ENCODE measurements at regions not wholly inside any gene's neighbourhood (a gene's known extent, or its start where the extent isn't known, plus 50 kb on each side); places are given as distances from the start of the nearest gene placed in this dataset.

GRCh38 chr15:38698254-38698653 is 133.6 kb upstream of the RASGRP1 start:
- no peak for DNase-seq

- DNase-seq = no peak
Observed at GRCh38 chr15:38699633-38700230, 135.1 kb upstream of the RASGRP1 start.

- no peak for DNase-seq
Observed at GRCh38 chr15:38701149-38701548, 136.5 kb upstream of the RASGRP1 start.

- no peak for DNase-seq
Observed at GRCh38 chr15:38702178-38702912, 137.7 kb upstream of the RASGRP1 start.

GRCh38 chr15:38705436-38706219 is 141.0 kb upstream of the RASGRP1 start:
- no peak for DNase-seq

GRCh38 chr15:38706956-38707355 is 142.3 kb upstream of the RASGRP1 start:
- no peak for DNase-seq

- no peak for DNase-seq
Observed at GRCh38 chr15:38707802-38708671, 143.4 kb upstream of the RASGRP1 start.

GRCh38 chr15:38708672-38709180 is 144.1 kb upstream of the RASGRP1 start:
- DNase-seq = no peak

- DNase-seq = no peak
Observed at GRCh38 chr15:38709196-38709595, 144.6 kb upstream of the RASGRP1 start.

- DNase-seq = no peak
Observed at GRCh38 chr15:38714309-38715072, 149.9 kb upstream of the RASGRP1 start.

- DNase-seq = no peak
Observed at GRCh38 chr15:38720893-38721567, 156.4 kb upstream of the RASGRP1 start.

- DNase-seq = no peak
Observed at GRCh38 chr15:38721568-38721945, 156.9 kb upstream of the RASGRP1 start.

GRCh38 chr15:38722236-38722635 is 157.6 kb upstream of the RASGRP1 start:
- DNase-seq = no peak

- DNase-seq = no peak
Observed at GRCh38 chr15:38724827-38725226, 160.2 kb upstream of the RASGRP1 start.

- no peak for DNase-seq
Observed at GRCh38 chr15:38726187-38726586, 161.6 kb upstream of the RASGRP1 start.

GRCh38 chr15:38733331-38733730 is 168.7 kb upstream of the RASGRP1 start:
- no peak for DNase-seq

- DNase-seq = no peak
Observed at GRCh38 chr15:38740206-38740605, 175.6 kb upstream of the RASGRP1 start.

- no peak for DNase-seq
Observed at GRCh38 chr15:38743147-38743546, 178.5 kb upstream of the RASGRP1 start.

GRCh38 chr15:38745126-38745525 is 180.5 kb upstream of the RASGRP1 start:
- DNase-seq = no peak

GRCh38 chr15:38745626-38746025 is 181.0 kb upstream of the RASGRP1 start:
- DNase-seq = no peak

GRCh38 chr15:38746211-38746610 is 181.6 kb upstream of the RASGRP1 start:
- DNase-seq = no peak

Measured in NCI-H1436 treated with DMSO at 0.1 percent for 48 hours (cell line).